PFSK-1 (cell line): ENCODE measurements at regions not wholly inside any gene's neighbourhood (a gene's known extent, or its start where the extent isn't known, plus 50 kb on each side); places are given as distances from the start of the nearest gene placed in this dataset.

Experiments used
- FOXP2 ChIP-seq: optimal IDR thresholded peaks from 2 replicates; pipeline ENCODE3; 2011; ENCODE audit warnings: borderline replicate concordance, control low read depth, inconsistent platforms; ENCODE audit not compliant: insufficient read depth; ENCODE audit errors: extremely low read length, extremely low read depth
- POLR2AphosphoS5 ChIP-seq: IDR thresholded peaks from 2 replicates; pipeline ENCODE4 v1.6.1; 2012; ENCODE audit warnings: low read depth, mild to moderate bottlenecking, control low read depth, low read length, moderate library complexity
- REST ChIP-seq, 2 experiments: IDR thresholded peaks; 2 replicates each; pipeline versions ENCODE4 v1.6.1 to v1.8.0; 2011 to 2012; ENCODE audit warnings: low read depth in 2 of 2, low read length in 2 of 2, control low read depth in 1 of 2, inconsistent platforms in 1 of 2, mild to moderate bottlenecking in 1 of 2, moderate library complexity in 1 of 2; ENCODE audit not compliant: insufficient read depth in 1 of 2
- SIN3A ChIP-seq: IDR thresholded peaks from 2 replicates; pipeline ENCODE4 v1.6.1; 2012; ENCODE audit warnings: mild to moderate bottlenecking, low read length, moderate library complexity, borderline replicate concordance; ENCODE audit not compliant: insufficient read depth
- TAF1 ChIP-seq: IDR thresholded peaks from 2 replicates; pipeline ENCODE4 v1.6.1; 2012; ENCODE audit warnings: low read length, control low read depth, borderline replicate concordance; ENCODE audit not compliant: insufficient read depth

DNA sequence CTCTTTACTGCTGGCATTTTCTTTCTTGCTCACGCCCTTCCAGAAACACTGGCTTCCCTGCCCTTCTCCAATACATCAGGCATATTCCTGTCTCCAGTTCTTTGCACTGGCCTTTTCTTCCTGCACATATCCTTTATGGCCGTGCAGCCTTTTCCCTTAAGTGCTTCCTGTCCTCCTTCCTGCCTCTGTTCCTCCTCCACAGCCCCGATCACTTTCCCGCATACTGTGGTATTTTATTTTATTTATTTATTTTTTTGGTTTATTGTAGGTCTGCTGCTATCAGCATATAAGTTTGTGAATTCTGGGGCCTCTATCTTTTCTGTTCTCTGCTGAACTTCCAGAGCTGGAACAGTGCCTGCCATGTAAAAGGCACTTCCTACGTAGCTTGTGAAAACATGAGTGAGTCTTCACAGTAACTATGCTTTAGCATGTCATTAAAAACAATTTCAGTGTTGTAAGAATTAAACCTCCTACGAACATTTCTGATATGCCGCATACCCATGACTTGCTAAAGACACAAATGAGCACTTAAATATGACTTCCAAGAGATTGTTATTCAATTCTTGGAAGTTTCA lies 289.1 kb downstream of the TRIB2 start:
- TF ChIP-seq SIN3A (0 out of 2 replicates have a peak, but pooled peaks have one; percentile 47), POLR2AphosphoS5 (no peak), TAF1 (no peak), REST (IDR thresholded peaks at IDR 0.05; ENCODE audit: insufficient read depth in 1 of 2, low read depth in 2 of 2, low read length in 2 of 2) (0 out of 4 replicates have a peak, but pooled peaks of 1 of the 2 experiments have one; percentile 57), FOXP2 (no peak)
